GM12878 (cell line): ENCODE measurements at regions not wholly inside any gene's neighbourhood (a gene's known extent, or its start where the extent isn't known, plus 50 kb on each side); places are given as distances from the start of the nearest gene placed in this dataset.

Experiments used
- ATAC-seq: fragments of 200-7000 bp; cut with Tn5 transposase; 3 replicates; pipeline ENCODE4 v1.9.1; 2020; ENCODE audit warnings: mild to moderate bottlenecking, moderate library complexity
- BruUV-seq: library from RNA; stranded (reverse); fragments of 400-500 nt; replicated peaks from 2 replicates; lab custom pipeline; 2021; lab: Mats Ljungman, UMichigan
- CTCF ChIA-PET: fragments of 300-600 bp; sonication (Branson Sonifier 250); formaldehyde crosslinking; extraction: SDS; loops from one replicate; lab custom pipeline; 2021; ENCODE audit warnings: inconsistent platforms; lab: Yijun Ruan, JAX
- POLR2A ChIA-PET: fragments of 350-600 bp; formaldehyde crosslinking; extraction: SDS; loops from one replicate; lab custom pipeline; 2021; ENCODE audit warnings: inconsistent platforms; lab: Charles Lee
- RAD21 ChIA-PET: fragments of 300-600 bp; sonication (Branson Sonifier 250); formaldehyde crosslinking; loops from one replicate; lab custom pipeline; 2023; ENCODE audit warnings: antibody characterized with exemption; ENCODE audit not compliant: unreplicated experiment; lab: Charles Lee
- SMC1A ChIA-PET: fragments of 300-600 bp; sonication (Branson Sonifier 250); formaldehyde crosslinking; loops from one replicate; lab custom pipeline; 2023; ENCODE audit not compliant: unreplicated experiment, uncharacterized antibody; lab: Charles Lee
- DNase-seq: peaks from one replicate; pipeline ENCODE4 v3.0.0-alpha.2; 2011; ENCODE audit warnings: low read depth, low spot score
- FAIRE-seq: peaks from 3 replicates; lab custom pipeline; 2011; peaks lifted over from hg19 to GRCh38; lab: Jason Lieb, UNC
- H2AFZ ChIP-seq: 2 replicates; pipeline ENCODE4 v1.6.0; 2011; ENCODE audit warnings: low read depth, low read length, control low read depth; ENCODE audit not compliant: control insufficient read depth
- H3K27ac ChIP-seq: 2 replicates; pipeline ENCODE4 v1.5.1; 2011; ENCODE audit warnings: control low read depth; ENCODE audit not compliant: control insufficient read depth, insufficient read depth
- H3K27me3 ChIP-seq, 2 experiments: replicated peaks in 1 of 2; 2 replicates each; pipeline versions ENCODE4 v1.6.0 to v1.6.1; 2011; ENCODE audit warnings: low read length in 1 of 2; ENCODE audit not compliant: control insufficient read depth in 2 of 2, insufficient read depth in 2 of 2
- H3K36me3 ChIP-seq, 2 experiments: 2 replicates each; pipeline ENCODE4 v1.5.1; 2011; ENCODE audit warnings: low read length in 1 of 2; ENCODE audit not compliant: control insufficient read depth in 2 of 2, insufficient read depth in 2 of 2
- H3K4me1 ChIP-seq: 2 replicates; pipeline ENCODE4 v1.6.1; 2011; ENCODE audit warnings: mild to moderate bottlenecking, low read length, moderate library complexity, mixed read lengths; ENCODE audit not compliant: control insufficient read depth, insufficient read depth
- H3K4me2 ChIP-seq: 2 replicates; pipeline ENCODE4 v1.6.0; 2011; ENCODE audit warnings: control low read depth; ENCODE audit not compliant: control insufficient read depth, insufficient read depth
- H3K4me3 ChIP-seq: fragments of 200-600 bp; sonication (generic); 2 replicates; pipeline ENCODE4 v1.5.1; 2016
- H3K79me2 ChIP-seq: 2 replicates; pipeline ENCODE4 v1.6.0; 2011; ENCODE audit warnings: low read length; ENCODE audit not compliant: control insufficient read depth, insufficient read depth
- H3K9ac ChIP-seq: 2 replicates; pipeline ENCODE4 v1.8.0; 2011; ENCODE audit warnings: low read length, control low read depth, mixed read lengths; ENCODE audit not compliant: control insufficient read depth, insufficient read depth
- H3K9me3 ChIP-seq: replicated peaks from 3 replicates; pipeline ENCODE4 v1.5.1; 2011; ENCODE audit warnings: mild to moderate bottlenecking, low read length; ENCODE audit not compliant: control insufficient read depth, insufficient read depth
- H4K20me1 ChIP-seq: 2 replicates; pipeline ENCODE4 v1.6.0; 2011; ENCODE audit not compliant: control insufficient read depth, insufficient read depth
- BCLAF1 ChIP-seq: fragments of 450-650 bp; IDR thresholded peaks from 2 replicates; pipeline ENCODE4 v1.6.1; 2017; ENCODE audit warnings: antibody characterized with exemption, mild to moderate bottlenecking, moderate library complexity
- BMI1 ChIP-seq: fragments of 450-650 bp; IDR thresholded peaks from 2 replicates; pipeline ENCODE4 v1.6.1; 2016; ENCODE audit warnings: mild to moderate bottlenecking, moderate library complexity, borderline replicate concordance
- IKZF2 ChIP-seq, 2 experiments: fragments of 450-650 bp; IDR thresholded peaks; 2 replicates each; pipeline ENCODE4 v1.6.1; 2017; ENCODE audit warnings: mild to moderate bottlenecking in 2 of 2, moderate library complexity in 2 of 2
- MEF2A ChIP-seq: IDR thresholded peaks from 2 replicates; pipeline ENCODE4 v1.6.1; 2011; ENCODE audit warnings: low read depth, mild to moderate bottlenecking, low read length, moderate library complexity; ENCODE audit not compliant: insufficient read depth
- PBX3 ChIP-seq: IDR thresholded peaks from 2 replicates; pipeline ENCODE4 v1.6.1; 2011; ENCODE audit warnings: mild to moderate bottlenecking, low read depth, low read length, moderate library complexity; ENCODE audit not compliant: insufficient replicate concordance
- RB1 ChIP-seq: fragments of 450-650 bp; formaldehyde crosslinking; IDR thresholded peaks from 2 replicates; pipeline ENCODE4 v1.6.1; 2017; ENCODE audit warnings: mild to moderate bottlenecking, borderline replicate concordance
- RFX5 ChIP-seq: IDR thresholded peaks from 2 replicates; pipeline ENCODE4 v1.6.1; 2011; ENCODE audit warnings: low read depth, low read length, improper control_type of control experiment
- SMAD1 ChIP-seq: fragments of 450-650 bp; IDR thresholded peaks from 2 replicates; pipeline ENCODE4 v1.6.1; 2018; ENCODE audit warnings: mild to moderate bottlenecking, low read depth; ENCODE audit not compliant: partially characterized antibody
- SMC3 ChIP-seq: IDR thresholded peaks from 2 replicates; pipeline ENCODE4 v1.6.1; 2011; ENCODE audit warnings: low read length, improper control_type of control experiment, borderline replicate concordance
- YBX1 ChIP-seq: fragments of 450-650 bp; IDR thresholded peaks from 2 replicates; pipeline ENCODE4 v1.6.1; 2016; ENCODE audit warnings: antibody characterized with exemption
- ZNF207 ChIP-seq: fragments of 450-650 bp; IDR thresholded peaks from 2 replicates; pipeline ENCODE4 v1.6.1; 2014; ENCODE audit warnings: antibody characterized with exemption, mild to moderate bottlenecking, borderline replicate concordance
- ZNF24 ChIP-seq: fragments of 450-650 bp; IDR thresholded peaks from 2 replicates; pipeline ENCODE4 v1.6.1; 2017; ENCODE audit warnings: antibody characterized with exemption, mild to moderate bottlenecking
- WGBS: methylation state at CpG from one replicate; pipeline ENCODE4 v1.1.6; 2016; ENCODE audit warnings: low lambda C conversion rate; ENCODE audit not compliant: insufficient replicate concordance, insufficient coverage; ENCODE audit errors: missing lambda C conversion rate; 5-methylcytosine and 5-hydroxymethylcytosine counted together
- in situ Hi-C: fragments of 300-500 bp; cut with MboI; formaldehyde crosslinking; loops from 9 replicates; pipeline ENCODE4 v1.14.3; 2018; ENCODE audit warnings: mixed read lengths
- intact Hi-C: fragments of 100-400 bp; cut with micrococcal nuclease; formaldehyde crosslinking; loops from one replicate; pipeline ENCODE4 v1.14.2; 2022; ENCODE audit not compliant: unreplicated experiment
- TF ChIP-seq, protein P1 (sequence below): fragments of 450-650 bp; IDR thresholded peaks from 2 replicates; pipeline ENCODE4 v1.6.1; 2017; ENCODE audit warnings: low read depth, mild to moderate bottlenecking, moderate library complexity

GRCh38 chr11:116073854-116074837 is 569.9 kb upstream of the CADM1 start:
- Histone ChIP-seq H3K27me3 (no peaks in the 10 kb centered on the region), H3K9ac (peak overlapping the region; percentile 25; the same call in 1 of the 2 replicates), H3K4me2 (peak overlapping the region; percentile 87), H3K9me3 (no peaks in the 10 kb centered on the region; the same call in 2 of the 3 replicates), H3K27ac (peak overlapping the region; percentile 79), H3K79me2 (no peaks in the 10 kb centered on the region), H3K4me1 (peaks cover 23% of the 10 kb centered on the region), H3K36me3 (no peaks in the 10 kb centered on the region), H2AFZ (peak overlapping the region; percentile 56), H4K20me1 (no peaks in the 10 kb centered on the region), H3K4me3 (0 out of 2 replicates have a peak overlapping the region, but pooled peaks have one; percentile 21)
- peak; percentile 82 for DNase-seq
- peak; percentile 93 for ATAC-seq
- SMC1A ChIA-PET: interaction anchor here (0.6 to 9.0 kb wide), 31 partner anchors 9 to 749 kb away, joined by 3 to 249 read pairs (median 4); no protein-coding TSS in a partner anchor
- POLR2A ChIA-PET: interaction anchor here (0.6 to 3.5 kb wide), 16 partner anchors 10 to 204 kb away, joined by 3 to 42 read pairs (median 4); no protein-coding TSS in a partner anchor
- FAIRE-seq: peak; percentile 90
- RAD21 ChIA-PET: interaction anchor here (0.7 to 11.6 kb wide), 24 partner anchors 9 to 739 kb away, joined by 3 to 222 read pairs (median 7); no protein-coding TSS in a partner anchor
- in situ Hi-C loops (no loop called here), intact Hi-C loops (loop anchor here (1.0 to 5.0 kb wide), 4 partner anchors 58 to 201 kb away; no protein-coding TSS in a partner anchor)
- TSS peak; percentile 92 for BruUV-seq
- CTCF ChIA-PET: interaction anchor here (0.7 to 8.9 kb wide), 32 partner anchors 9 to 739 kb away, joined by 3 to 99 read pairs (median 3); no protein-coding TSS in a partner anchor
- under 1% methylated on average over 18 of the region's 18 CpGs for WGBS
- 0 out of 2 replicates have a peak, but pooled peaks have one; percentile 38 for TF ChIP-seq MEF2A
- TF ChIP-seq BCLAF1: no peak
- peak; percentile 53 to 76 for TF ChIP-seq IKZF2 (IDR thresholded peaks at IDR 0.05)
- TF ChIP-seq PBX3: no peak
- TF ChIP-seq, protein P1, sequence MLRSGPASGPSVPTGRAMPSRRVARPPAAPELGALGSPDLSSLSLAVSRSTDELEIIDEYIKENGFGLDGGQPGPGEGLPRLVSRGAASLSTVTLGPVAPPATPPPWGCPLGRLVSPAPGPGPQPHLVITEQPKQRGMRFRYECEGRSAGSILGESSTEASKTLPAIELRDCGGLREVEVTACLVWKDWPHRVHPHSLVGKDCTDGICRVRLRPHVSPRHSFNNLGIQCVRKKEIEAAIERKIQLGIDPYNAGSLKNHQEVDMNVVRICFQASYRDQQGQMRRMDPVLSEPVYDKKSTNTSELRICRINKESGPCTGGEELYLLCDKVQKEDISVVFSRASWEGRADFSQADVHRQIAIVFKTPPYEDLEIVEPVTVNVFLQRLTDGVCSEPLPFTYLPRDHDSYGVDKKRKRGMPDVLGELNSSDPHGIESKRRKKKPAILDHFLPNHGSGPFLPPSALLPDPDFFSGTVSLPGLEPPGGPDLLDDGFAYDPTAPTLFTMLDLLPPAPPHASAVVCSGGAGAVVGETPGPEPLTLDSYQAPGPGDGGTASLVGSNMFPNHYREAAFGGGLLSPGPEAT: peak; percentile 76; the same call in 1 of the 2 replicates
- TF ChIP-seq ZNF207: no peak; the same call in 1 of the 2 replicates
- no peak for TF ChIP-seq SMC3
- no peak for TF ChIP-seq RFX5
- TF ChIP-seq RB1: no peak
- TF ChIP-seq SMAD1: no peak
- no peak for TF ChIP-seq YBX1
- TF ChIP-seq ZNF24: no peak
- TF ChIP-seq BMI1: peak; percentile 81; the same call in 1 of the 2 replicates
